ENCODE measurements at regions not wholly inside any gene's neighbourhood (a gene's known extent, or its start where the extent isn't known, plus 50 kb on each side); places are given as distances from the start of the nearest gene placed in this dataset.

DNA sequence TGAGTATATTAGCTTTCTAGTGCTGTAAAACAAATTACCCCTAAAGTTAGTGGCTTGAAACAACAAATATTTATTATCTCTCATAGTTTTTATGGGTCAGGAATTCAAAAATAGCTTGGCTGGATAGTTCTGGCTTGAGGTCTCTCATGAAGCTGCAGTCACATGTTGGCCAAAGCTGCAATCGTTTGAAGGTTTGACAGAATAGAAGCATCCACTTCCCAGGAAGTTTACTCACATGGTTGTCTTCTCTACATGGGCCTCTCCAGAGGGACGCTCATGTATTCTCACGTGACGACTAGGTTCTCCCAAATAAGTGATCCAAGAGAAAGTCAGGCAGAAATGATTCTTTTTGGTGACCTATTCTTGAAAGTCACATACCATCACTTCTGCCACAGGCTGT, 99.1 kb downstream of the NIBAN1 start:
- TF ChIP-seq, protein P1, sequence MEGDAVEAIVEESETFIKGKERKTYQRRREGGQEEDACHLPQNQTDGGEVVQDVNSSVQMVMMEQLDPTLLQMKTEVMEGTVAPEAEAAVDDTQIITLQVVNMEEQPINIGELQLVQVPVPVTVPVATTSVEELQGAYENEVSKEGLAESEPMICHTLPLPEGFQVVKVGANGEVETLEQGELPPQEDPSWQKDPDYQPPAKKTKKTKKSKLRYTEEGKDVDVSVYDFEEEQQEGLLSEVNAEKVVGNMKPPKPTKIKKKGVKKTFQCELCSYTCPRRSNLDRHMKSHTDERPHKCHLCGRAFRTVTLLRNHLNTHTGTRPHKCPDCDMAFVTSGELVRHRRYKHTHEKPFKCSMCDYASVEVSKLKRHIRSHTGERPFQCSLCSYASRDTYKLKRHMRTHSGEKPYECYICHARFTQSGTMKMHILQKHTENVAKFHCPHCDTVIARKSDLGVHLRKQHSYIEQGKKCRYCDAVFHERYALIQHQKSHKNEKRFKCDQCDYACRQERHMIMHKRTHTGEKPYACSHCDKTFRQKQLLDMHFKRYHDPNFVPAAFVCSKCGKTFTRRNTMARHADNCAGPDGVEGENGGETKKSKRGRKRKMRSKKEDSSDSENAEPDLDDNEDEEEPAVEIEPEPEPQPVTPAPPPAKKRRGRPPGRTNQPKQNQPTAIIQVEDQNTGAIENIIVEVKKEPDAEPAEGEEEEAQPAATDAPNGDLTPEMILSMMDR (conservative IDR thresholded peaks at IDR 0.05; ENCODE audit: low read depth in 2 of 2), result no peak
- TF ChIP-seq POLR2AphosphoS5 (IDR thresholded peaks at IDR 0.05; ENCODE audit: low read depth), result no peak
